ENCODE measurements at regions not wholly inside any gene's neighbourhood (a gene's known extent, or its start where the extent isn't known, plus 50 kb on each side); places are given as distances from the start of the nearest gene placed in this dataset.
"Not testable (repeated sequence)": the region's sequence is repeated elsewhere in the genome, so short reads cannot be mapped to it uniquely, and the experiment has no call there.

DNA sequence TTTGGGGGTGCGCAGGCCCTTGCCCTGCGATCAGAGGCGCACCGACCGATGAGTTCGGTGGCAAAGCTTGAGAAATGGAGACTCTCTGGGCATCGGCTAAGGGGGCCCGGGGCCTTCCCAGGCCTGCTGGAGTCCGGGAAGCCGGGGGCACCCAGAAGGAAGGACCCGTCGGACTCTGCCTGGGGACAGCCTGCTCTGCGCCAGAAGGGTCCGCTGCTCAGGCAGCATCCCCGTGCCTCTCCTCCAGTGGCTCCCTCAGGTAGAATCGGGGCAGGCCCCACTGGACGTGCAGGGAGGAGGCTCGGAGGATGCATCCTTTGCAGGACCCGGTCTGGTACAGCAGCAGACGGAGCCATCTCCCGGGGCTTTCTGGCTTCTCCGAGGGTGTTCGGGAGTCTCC lies 290.0 kb downstream of the PLS3 start:
- TF ChIP-seq, protein P1, sequence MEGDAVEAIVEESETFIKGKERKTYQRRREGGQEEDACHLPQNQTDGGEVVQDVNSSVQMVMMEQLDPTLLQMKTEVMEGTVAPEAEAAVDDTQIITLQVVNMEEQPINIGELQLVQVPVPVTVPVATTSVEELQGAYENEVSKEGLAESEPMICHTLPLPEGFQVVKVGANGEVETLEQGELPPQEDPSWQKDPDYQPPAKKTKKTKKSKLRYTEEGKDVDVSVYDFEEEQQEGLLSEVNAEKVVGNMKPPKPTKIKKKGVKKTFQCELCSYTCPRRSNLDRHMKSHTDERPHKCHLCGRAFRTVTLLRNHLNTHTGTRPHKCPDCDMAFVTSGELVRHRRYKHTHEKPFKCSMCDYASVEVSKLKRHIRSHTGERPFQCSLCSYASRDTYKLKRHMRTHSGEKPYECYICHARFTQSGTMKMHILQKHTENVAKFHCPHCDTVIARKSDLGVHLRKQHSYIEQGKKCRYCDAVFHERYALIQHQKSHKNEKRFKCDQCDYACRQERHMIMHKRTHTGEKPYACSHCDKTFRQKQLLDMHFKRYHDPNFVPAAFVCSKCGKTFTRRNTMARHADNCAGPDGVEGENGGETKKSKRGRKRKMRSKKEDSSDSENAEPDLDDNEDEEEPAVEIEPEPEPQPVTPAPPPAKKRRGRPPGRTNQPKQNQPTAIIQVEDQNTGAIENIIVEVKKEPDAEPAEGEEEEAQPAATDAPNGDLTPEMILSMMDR (conservative IDR thresholded peaks at IDR 0.05; ENCODE audit: low read depth, low read length): not testable (repeated sequence)
- TF ChIP-seq POLR2A (IDR thresholded peaks at IDR 0.05; ENCODE audit: low read depth, low read length); RFX5 (IDR thresholded peaks at IDR 0.05; ENCODE audit: low read depth, low read length); SMC3 (IDR thresholded peaks at IDR 0.05; ENCODE audit: low read depth, low read length); CEBPB (IDR thresholded peaks at IDR 0.05; ENCODE audit: low read depth, low read length); MXI1 (IDR thresholded peaks at IDR 0.05; ENCODE audit: borderline replicate concordance, low read depth, low read length); RAD21 (IDR thresholded peaks at IDR 0.05; ENCODE audit: low read length); NFE2L2 (IDR thresholded peaks at IDR 0.05; ENCODE audit: low read depth, low read length); CHD1 (IDR thresholded peaks at IDR 0.05; ENCODE audit: low read depth, low read length); MAFK (IDR thresholded peaks at IDR 0.05; ENCODE audit: low read depth, low read length); BHLHE40 (IDR thresholded peaks at IDR 0.05; ENCODE audit: low read depth, low read length); RCOR1 (IDR thresholded peaks at IDR 0.05; ENCODE audit: insufficient replicate concordance, low read length): not testable (repeated sequence)
- TF ChIP-seq, protein P2, sequence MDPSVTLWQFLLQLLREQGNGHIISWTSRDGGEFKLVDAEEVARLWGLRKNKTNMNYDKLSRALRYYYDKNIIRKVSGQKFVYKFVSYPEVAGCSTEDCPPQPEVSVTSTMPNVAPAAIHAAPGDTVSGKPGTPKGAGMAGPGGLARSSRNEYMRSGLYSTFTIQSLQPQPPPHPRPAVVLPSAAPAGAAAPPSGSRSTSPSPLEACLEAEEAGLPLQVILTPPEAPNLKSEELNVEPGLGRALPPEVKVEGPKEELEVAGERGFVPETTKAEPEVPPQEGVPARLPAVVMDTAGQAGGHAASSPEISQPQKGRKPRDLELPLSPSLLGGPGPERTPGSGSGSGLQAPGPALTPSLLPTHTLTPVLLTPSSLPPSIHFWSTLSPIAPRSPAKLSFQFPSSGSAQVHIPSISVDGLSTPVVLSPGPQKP (IDR thresholded peaks at IDR 0.05; ENCODE audit: borderline replicate concordance, low read depth, low read length): not testable (repeated sequence)
- TF ChIP-seq, protein P3, sequence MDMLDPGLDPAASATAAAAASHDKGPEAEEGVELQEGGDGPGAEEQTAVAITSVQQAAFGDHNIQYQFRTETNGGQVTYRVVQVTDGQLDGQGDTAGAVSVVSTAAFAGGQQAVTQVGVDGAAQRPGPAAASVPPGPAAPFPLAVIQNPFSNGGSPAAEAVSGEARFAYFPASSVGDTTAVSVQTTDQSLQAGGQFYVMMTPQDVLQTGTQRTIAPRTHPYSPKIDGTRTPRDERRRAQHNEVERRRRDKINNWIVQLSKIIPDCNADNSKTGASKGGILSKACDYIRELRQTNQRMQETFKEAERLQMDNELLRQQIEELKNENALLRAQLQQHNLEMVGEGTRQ (IDR thresholded peaks at IDR 0.05; ENCODE audit: low read depth, low read length): not testable (repeated sequence)
